Neural cell (in vitro differentiated cells): ENCODE measurements at regions not wholly inside any gene's neighbourhood (a gene's known extent, or its start where the extent isn't known, plus 50 kb on each side); places are given as distances from the start of the nearest gene placed in this dataset.

Experiments
- H2AFZ ChIP-seq: fragments of 200-600, 300-800 bp; sonication (generic), shearing (Covaris generic); 2 replicates; pipeline ENCODE4 v1.6.0; 2014; ENCODE audit warnings: low read depth, mild to moderate bottlenecking, antibody characterized with exemption, low read length, moderate library complexity
- H3F3A ChIP-seq: fragments of 200-600 bp; shearing (Covaris generic); 2 replicates; pipeline ENCODE4 v1.6.1; 2016; ENCODE audit warnings: mild to moderate bottlenecking, moderate library complexity, mixed read lengths, antibody characterized with exemption, low read length; ENCODE audit not compliant: insufficient read depth, poor library complexity, severe bottlenecking
- H3K27ac ChIP-seq: fragments of 200-600, 300-800 bp; sonication (generic), shearing (Covaris generic); 2 replicates; pipeline ENCODE4 v1.5.1; 2014; ENCODE audit warnings: mild to moderate bottlenecking, low read length, moderate library complexity
- H3K27me3 ChIP-seq: fragments of 300-800, 200-600 bp; sonication (generic), shearing (Covaris generic); 2 replicates; pipeline ENCODE4 v1.6.0; 2014; ENCODE audit warnings: mild to moderate bottlenecking, low read depth, low read length, moderate library complexity; ENCODE audit not compliant: insufficient read depth
- H3K36me3 ChIP-seq: fragments of 300-800, 200-600 bp; sonication (generic), shearing (Covaris generic); 2 replicates; pipeline ENCODE4 v1.5.1; 2014; ENCODE audit warnings: mild to moderate bottlenecking, antibody characterized with exemption, low read length, moderate library complexity; ENCODE audit not compliant: insufficient read depth
- H3K4me2 ChIP-seq: fragments of 300-800, 200-600 bp; sonication (generic), shearing (Covaris generic); 2 replicates; pipeline ENCODE4 v1.6.0; 2014; ENCODE audit warnings: mild to moderate bottlenecking, low read length
- H3K4me3 ChIP-seq: fragments of 300-800, 200-600 bp; sonication (generic), shearing (Covaris generic); 2 replicates; pipeline ENCODE4 v1.5.1; 2014; ENCODE audit warnings: mild to moderate bottlenecking, low read length, moderate library complexity
- H3K79me2 ChIP-seq: fragments of 200-600 bp; shearing (Covaris generic); replicated peaks from 2 replicates; pipeline ENCODE4 v1.6.0; 2014; ENCODE audit warnings: mild to moderate bottlenecking, low read length, moderate library complexity; ENCODE audit not compliant: insufficient read depth
- H3K9ac ChIP-seq: fragments of 300-800, 200-600 bp; sonication (generic), shearing (Covaris generic); 2 replicates; pipeline ENCODE4 v1.6.1; 2016; ENCODE audit warnings: mild to moderate bottlenecking, low read length, mixed read lengths
- H3K9me2 ChIP-seq: fragments of 200-600 bp; shearing (Covaris generic); 2 replicates; pipeline ENCODE4 v1.6.1; 2016; ENCODE audit warnings: mild to moderate bottlenecking, low read length, mixed read lengths; ENCODE audit not compliant: insufficient read depth
- H3K9me3 ChIP-seq: fragments of 200-600, 300-800 bp; sonication (generic), shearing (Covaris generic); 2 replicates; pipeline ENCODE4 v1.6.1; 2016; ENCODE audit warnings: mild to moderate bottlenecking, mixed run types, low read length, moderate library complexity, mixed read lengths
- H4K20me1 ChIP-seq: fragments of 200-600 bp; shearing (Covaris generic); 2 replicates; pipeline ENCODE4 v1.6.1; 2016; ENCODE audit warnings: mild to moderate bottlenecking, mixed run types; ENCODE audit not compliant: insufficient read depth
- CTCF ChIP-seq: fragments of 450-650 bp; IDR thresholded peaks from 2 replicates; pipeline ENCODE4 v1.5.1; 2014; ENCODE audit warnings: antibody characterized with exemption, mild to moderate bottlenecking, moderate library complexity; ENCODE audit not compliant: poor library complexity, severe bottlenecking
- EP300 ChIP-seq: fragments of 450-650 bp; conservative IDR thresholded peaks from 2 replicates; pipeline ENCODE4 v1.6.1; 2014; ENCODE audit warnings: antibody characterized with exemption, mild to moderate bottlenecking, moderate library complexity; ENCODE audit not compliant: poor library complexity, severe bottlenecking
- EZH2 ChIP-seq: fragments of 200-600, 300-800 bp; shearing (Covaris generic), sonication (generic); IDR thresholded peaks from 2 replicates; pipeline ENCODE4 v1.6.1; 2014; ENCODE audit warnings: antibody characterized with exemption, low read length, borderline replicate concordance, mild to moderate bottlenecking; ENCODE audit not compliant: insufficient read depth, poor library complexity, severe bottlenecking
- MXI1 ChIP-seq: fragments of 450-650 bp; conservative IDR thresholded peaks from 2 replicates; pipeline ENCODE4 v1.6.1; 2014; ENCODE audit warnings: antibody characterized with exemption, mild to moderate bottlenecking; ENCODE audit not compliant: poor library complexity, severe bottlenecking
- POLR2AphosphoS5 ChIP-seq: IDR thresholded peaks from 2 replicates; pipeline ENCODE4 v1.6.1; 2012
- RAD21 ChIP-seq: fragments of 450-650 bp; conservative IDR thresholded peaks from 2 replicates; pipeline ENCODE4 v1.6.1; 2014; ENCODE audit warnings: antibody characterized with exemption, mild to moderate bottlenecking, moderate library complexity
- REST ChIP-seq: IDR thresholded peaks from 2 replicates; pipeline ENCODE4 v1.6.1; 2012; ENCODE audit warnings: borderline replicate concordance
- SMC3 ChIP-seq: fragments of 450-650 bp; conservative IDR thresholded peaks from 2 replicates; pipeline ENCODE4 v1.6.1; 2014; ENCODE audit warnings: antibody characterized with exemption, mild to moderate bottlenecking, moderate library complexity; ENCODE audit not compliant: poor library complexity
- TAF1 ChIP-seq: IDR thresholded peaks from 2 replicates; pipeline ENCODE4 v1.6.1; 2012; ENCODE audit warnings: low read depth

- H3K27ac ChIP-seq, result no peak overlapping the region
- no peak overlapping the region for H2AFZ ChIP-seq
- no peaks in the 10 kb centered on the region for H3F3A ChIP-seq
- H3K4me2 ChIP-seq, result no peak overlapping the region
- no peaks in the 10 kb centered on the region for H3K9me2 ChIP-seq
- no peak for TF ChIP-seq REST
- no peak for TF ChIP-seq TAF1
- no peak for TF ChIP-seq SMC3
- TF ChIP-seq RAD21, result no peak
- TF ChIP-seq CTCF, result no peak
- no peak for TF ChIP-seq EP300
- no peak for TF ChIP-seq EZH2
- H3K79me2 ChIP-seq, result no peaks in the 10 kb centered on the region
- H3K36me3 ChIP-seq, result no peaks in the 10 kb centered on the region
- no peaks in the 10 kb centered on the region for H3K27me3 ChIP-seq
- H3K9ac ChIP-seq, result no peak overlapping the region
- H3K4me3 ChIP-seq, result no peak overlapping the region
- no peaks in the 10 kb centered on the region for H4K20me1 ChIP-seq
- H3K9me3 ChIP-seq, result no peaks in the 10 kb centered on the region
These were observed 327.3 kb downstream of the GBE1 start for GRCh38 chr3:81434161-81434560.

- Histone ChIP-seq H3K79me2 (no peaks in the 10 kb centered on the region), H3K27ac (no peak overlapping the region), H3K4me2 (no peak overlapping the region), H4K20me1 (no peaks in the 10 kb centered on the region), H3K36me3 (no peaks in the 10 kb centered on the region), H3K9me3 (no peaks in the 10 kb centered on the region), H3K27me3 (no peaks in the 10 kb centered on the region), H3K9me2 (no peaks in the 10 kb centered on the region), H2AFZ (no peak overlapping the region), H3F3A (no peaks in the 10 kb centered on the region), H3K4me3 (no peak overlapping the region), H3K9ac (no peak overlapping the region)
- no peak for TF ChIP-seq EP300
- no peak for TF ChIP-seq TAF1
- TF ChIP-seq REST, result no peak
- no peak for TF ChIP-seq CTCF
- no peak for TF ChIP-seq SMC3
- TF ChIP-seq POLR2AphosphoS5, result no peak
- no peak for TF ChIP-seq EZH2
- TF ChIP-seq RAD21, result no peak
- no peak for TF ChIP-seq MXI1
These were observed 327.8 kb downstream of the GBE1 start for GRCh38 chr3:81433675-81434074.
